Caco-2 (cell line): ENCODE measurements at regions not wholly inside any gene's neighbourhood (a gene's known extent, or its start where the extent isn't known, plus 50 kb on each side); places are given as distances from the start of the nearest gene placed in this dataset.

ENCODE experiments used
- BruUV-seq: library from RNA; stranded (reverse); fragments of 400-500 nt; replicated peaks from 2 replicates; lab custom pipeline; 2021; lab: Mats Ljungman, UMichigan
- CTCF ChIA-PET: fragments of 300-600 bp; sonication (Branson Sonifier 250); formaldehyde crosslinking; loops from one replicate; lab custom pipeline; 2022; ENCODE audit warnings: antibody characterized with exemption; lab: Charles Lee
- POLR2A ChIA-PET: fragments of 300-600 bp; sonication (Branson Sonifier 250); formaldehyde crosslinking; loops from one replicate; lab custom pipeline; 2022; ENCODE audit warnings: antibody characterized with exemption; lab: Charles Lee
- DNase-seq, 2 experiments: peaks; one replicate each; pipeline versions ENCODE4 v3.0.0 to v3.0.0-alpha.2; 2020 to 2022
- H3K27me3 ChIP-seq: replicated peaks from 2 replicates; pipeline ENCODE4 v1.6.0; 2011; ENCODE audit warnings: low read length; ENCODE audit not compliant: control insufficient read depth, insufficient read depth
- H3K36me3 ChIP-seq: 2 replicates; pipeline ENCODE4 v1.5.1; 2011; ENCODE audit warnings: low read length; ENCODE audit not compliant: control insufficient read depth, insufficient read depth
- H3K4me1 ChIP-seq: fragments of 250-450 bp; sonication (Bioruptor Pico); 2 replicates; pipeline ENCODE4 v1.5.1; 2020; ENCODE audit warnings: mild to moderate bottlenecking
- H3K4me3 ChIP-seq: 2 replicates; pipeline ENCODE4 v1.5.1; 2011; ENCODE audit warnings: low read depth, mild to moderate bottlenecking, control low read depth, low read length
- H3K9me3 ChIP-seq: fragments of 250-450 bp; sonication (Bioruptor Pico); 2 replicates; pipeline ENCODE4 v1.5.1; 2020; ENCODE audit warnings: mild to moderate bottlenecking, moderate library complexity
- H3K27ac Mint-ChIP-seq: one replicate; pipeline ENCODE4 v1.8.0; 2022; ENCODE audit warnings: mixed read lengths; ENCODE audit not compliant: unreplicated experiment
- H3K27me3 Mint-ChIP-seq: one replicate; pipeline ENCODE4 v1.8.0; 2022; ENCODE audit warnings: mixed read lengths; ENCODE audit not compliant: insufficient read depth, unreplicated experiment
- H3K36me3 Mint-ChIP-seq: one replicate; pipeline ENCODE4 v1.8.0; 2022; ENCODE audit warnings: mild to moderate bottlenecking, mixed read lengths; ENCODE audit not compliant: insufficient read depth, unreplicated experiment
- H3K4me1 Mint-ChIP-seq: one replicate; pipeline ENCODE4 v1.8.0; 2022; ENCODE audit warnings: low read depth, mixed read lengths; ENCODE audit not compliant: unreplicated experiment
- H3K4me3 Mint-ChIP-seq: one replicate; pipeline ENCODE4 v1.8.0; 2022; ENCODE audit warnings: mild to moderate bottlenecking, moderate library complexity, mixed read lengths; ENCODE audit not compliant: unreplicated experiment
- H3K9me3 Mint-ChIP-seq: one replicate; pipeline ENCODE4 v1.8.0; 2022; ENCODE audit warnings: mixed read lengths; ENCODE audit not compliant: unreplicated experiment
- intact Hi-C: fragments of 100-400 bp; cut with micrococcal nuclease; formaldehyde crosslinking; loops from one replicate; pipeline ENCODE4 v1.10.0; 2022; ENCODE audit not compliant: unreplicated experiment
- TF ChIP-seq, protein P1 (sequence below), 2 experiments: fragments of 200-600 bp in 1 of 2; IDR thresholded peaks; 1 replicate in 1 of 2; 2 replicates in 1 of 2; pipeline versions ENCODE4 v1.5.1 to v1.8.0; 2011 to 2022; ENCODE audit warnings: antibody characterized with exemption in 1 of 2, control low read depth in 1 of 2, inconsistent platforms in 1 of 2, low read depth in 1 of 2, low read length in 1 of 2, mild to moderate bottlenecking in 1 of 2, moderate library complexity in 1 of 2; ENCODE audit not compliant: insufficient read depth in 1 of 2, severe bottlenecking in 1 of 2, unreplicated experiment in 1 of 2

DNA sequence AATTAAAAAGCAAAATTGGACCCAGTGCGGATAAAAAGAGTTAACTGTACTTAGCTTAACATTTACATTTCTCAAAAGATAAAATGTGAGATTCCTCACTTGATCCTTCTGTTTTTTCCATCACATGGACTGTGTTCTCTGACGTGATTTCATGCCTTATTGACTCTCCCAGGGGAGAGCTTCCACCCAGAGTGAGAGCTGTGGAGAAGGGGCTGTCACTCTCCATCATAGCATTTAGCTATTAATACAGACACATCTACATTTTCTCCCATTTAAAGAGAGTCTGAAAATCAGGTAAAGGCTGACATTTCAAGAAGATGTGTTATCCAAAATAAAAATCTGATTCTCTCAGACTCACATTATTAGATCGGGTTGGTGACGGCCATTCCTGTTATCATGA is 493.8 kb downstream of the FBXO15 start:
- no peaks in the 10 kb centered on the region for H3K27me3 ChIP-seq
- ChIA-PET CTCF (no interaction called here), POLR2A (no interaction called here)
- H3K9me3 Mint-ChIP-seq, result no peaks in the 10 kb centered on the region
- H3K27ac Mint-ChIP-seq, result no peak overlapping the region
- no peak overlapping the region for H3K4me3 Mint-ChIP-seq
- DNase-seq, result no peak
- no peaks in the 10 kb centered on the region for H3K27me3 Mint-ChIP-seq
- TF ChIP-seq, protein P1, sequence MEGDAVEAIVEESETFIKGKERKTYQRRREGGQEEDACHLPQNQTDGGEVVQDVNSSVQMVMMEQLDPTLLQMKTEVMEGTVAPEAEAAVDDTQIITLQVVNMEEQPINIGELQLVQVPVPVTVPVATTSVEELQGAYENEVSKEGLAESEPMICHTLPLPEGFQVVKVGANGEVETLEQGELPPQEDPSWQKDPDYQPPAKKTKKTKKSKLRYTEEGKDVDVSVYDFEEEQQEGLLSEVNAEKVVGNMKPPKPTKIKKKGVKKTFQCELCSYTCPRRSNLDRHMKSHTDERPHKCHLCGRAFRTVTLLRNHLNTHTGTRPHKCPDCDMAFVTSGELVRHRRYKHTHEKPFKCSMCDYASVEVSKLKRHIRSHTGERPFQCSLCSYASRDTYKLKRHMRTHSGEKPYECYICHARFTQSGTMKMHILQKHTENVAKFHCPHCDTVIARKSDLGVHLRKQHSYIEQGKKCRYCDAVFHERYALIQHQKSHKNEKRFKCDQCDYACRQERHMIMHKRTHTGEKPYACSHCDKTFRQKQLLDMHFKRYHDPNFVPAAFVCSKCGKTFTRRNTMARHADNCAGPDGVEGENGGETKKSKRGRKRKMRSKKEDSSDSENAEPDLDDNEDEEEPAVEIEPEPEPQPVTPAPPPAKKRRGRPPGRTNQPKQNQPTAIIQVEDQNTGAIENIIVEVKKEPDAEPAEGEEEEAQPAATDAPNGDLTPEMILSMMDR (IDR thresholded peaks at IDR 0.05; ENCODE audit: insufficient read depth in 1 of 2, low read depth in 1 of 2, low read length in 1 of 2, severe bottlenecking in 1 of 2, unreplicated experiment in 1 of 2), result no peak
- BruUV-seq, result no TSS peak
- H3K4me1 ChIP-seq, result no peaks in the 10 kb centered on the region
- no peaks in the 10 kb centered on the region for H3K36me3 ChIP-seq
- no peaks in the 10 kb centered on the region for H3K36me3 Mint-ChIP-seq
- no peaks in the 10 kb centered on the region for H3K4me1 Mint-ChIP-seq
- no peaks in the 10 kb centered on the region for H3K9me3 ChIP-seq
- no peak overlapping the region for H3K4me3 ChIP-seq
- intact Hi-C loops, result no loop called here

DNA sequence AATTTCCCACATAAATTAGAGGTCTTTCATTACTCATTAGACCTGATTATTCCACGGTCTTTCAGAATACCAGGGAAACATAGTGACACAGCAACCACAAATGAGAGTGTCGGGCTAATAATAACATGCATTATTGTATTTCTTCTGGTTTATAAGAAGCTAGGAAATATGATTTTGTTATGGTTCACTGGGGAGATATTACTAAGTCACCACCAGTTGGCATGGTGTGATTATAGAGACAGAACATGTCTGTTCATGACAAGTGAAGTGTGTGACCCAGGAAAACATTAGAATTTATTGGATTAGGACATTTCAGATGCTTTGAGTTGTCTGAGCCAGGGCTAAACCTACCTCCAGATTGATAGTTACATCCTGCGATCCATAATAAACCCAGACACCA is 494.4 kb downstream of the FBXO15 start:
- intact Hi-C loops, result no loop called here
- H3K9me3 ChIP-seq, result no peaks in the 10 kb centered on the region
- Mint-ChIP-seq H3K27ac (no peak overlapping the region), H3K4me1 (no peaks in the 10 kb centered on the region), H3K36me3 (no peaks in the 10 kb centered on the region), H3K9me3 (no peaks in the 10 kb centered on the region), H3K27me3 (no peaks in the 10 kb centered on the region), H3K4me3 (no peak overlapping the region)
- no peaks in the 10 kb centered on the region for H3K4me1 ChIP-seq
- no peaks in the 10 kb centered on the region for H3K36me3 ChIP-seq
- TF ChIP-seq, protein P1 (IDR thresholded peaks at IDR 0.05; ENCODE audit: insufficient read depth in 1 of 2, low read depth in 1 of 2, low read length in 1 of 2, severe bottlenecking in 1 of 2, unreplicated experiment in 1 of 2), result no peak
- H3K27me3 ChIP-seq, result no peaks in the 10 kb centered on the region
- POLR2A ChIA-PET, result no interaction called here
- BruUV-seq, result no TSS peak
- CTCF ChIA-PET, result no interaction called here
- no peak for DNase-seq
- no peak overlapping the region for H3K4me3 ChIP-seq

DNA sequence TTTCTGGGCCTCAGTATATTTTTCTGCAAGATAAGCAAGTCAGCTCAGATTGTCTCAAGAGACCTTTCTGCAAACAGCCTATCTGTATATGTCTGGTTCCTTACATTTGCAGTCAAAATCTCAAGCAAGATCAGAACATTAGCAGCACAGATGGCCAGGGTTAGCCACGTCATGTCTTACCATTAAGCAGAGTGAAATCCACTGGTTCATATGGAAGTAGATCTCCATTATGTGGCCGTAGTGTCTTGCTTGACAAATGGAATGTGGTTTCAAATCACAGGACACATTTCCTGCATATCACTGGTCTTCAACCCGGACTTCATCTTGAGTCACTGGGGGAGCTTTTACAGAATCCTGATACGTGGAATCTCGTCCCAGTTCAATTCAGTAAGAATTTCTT is 500.2 kb downstream of the FBXO15 start:
- Mint-ChIP-seq H3K27ac (no peak overlapping the region), H3K4me1 (no peaks in the 10 kb centered on the region)

More for the DNA sequence above, 500.2 kb downstream of the FBXO15 start:
- Histone ChIP-seq H3K27me3 (no peaks in the 10 kb centered on the region), H3K9me3 (no peaks in the 10 kb centered on the region), H3K36me3 (no peaks in the 10 kb centered on the region), H3K4me3 (no peak overlapping the region), H3K4me1 (no peaks in the 10 kb centered on the region)
- intact Hi-C loops, result no loop called here
- CTCF ChIA-PET, result no interaction called here
- Mint-ChIP-seq H3K4me3 (no peak overlapping the region), H3K27me3 (peaks cover 6% of the 10 kb centered on the region), H3K36me3 (peaks cover 6% of the 10 kb centered on the region), H3K9me3 (no peaks in the 10 kb centered on the region)
- TF ChIP-seq, protein P1 (IDR thresholded peaks at IDR 0.05; ENCODE audit: insufficient read depth in 1 of 2, low read depth in 1 of 2, low read length in 1 of 2, severe bottlenecking in 1 of 2, unreplicated experiment in 1 of 2), result no peak
- no TSS peak for BruUV-seq
- DNase-seq, result no peak
- POLR2A ChIA-PET, result no interaction called here
